BLaER1 (cell line): ENCODE measurements at regions not wholly inside any gene's neighbourhood (a gene's known extent, or its start where the extent isn't known, plus 50 kb on each side); places are given as distances from the start of the nearest gene placed in this dataset.
"Not testable (repeated sequence)": the region's sequence is repeated elsewhere in the genome, so short reads cannot be mapped to it uniquely, and the experiment has no call there.

Source experiments
- H3K27ac ChIP-seq: shearing (Covaris generic); formaldehyde crosslinking; 2 replicates; pipeline ENCODE4 v1.8.1; 2022
- H3K27me3 ChIP-seq: shearing (Covaris generic); formaldehyde crosslinking; 2 replicates; pipeline ENCODE4 v1.8.1; 2022
- H3K36me3 ChIP-seq: shearing (Covaris generic); formaldehyde crosslinking; 2 replicates; pipeline ENCODE4 v1.8.1; 2022
- H3K4me1 ChIP-seq: shearing (Covaris generic); formaldehyde crosslinking; 2 replicates; pipeline ENCODE4 v1.8.1; 2022
- H3K4me2 ChIP-seq: shearing (Covaris generic); formaldehyde crosslinking; 2 replicates; pipeline ENCODE4 v1.8.1; 2022
- H3K4me3 ChIP-seq: shearing (Covaris generic); formaldehyde crosslinking; 2 replicates; pipeline ENCODE4 v1.8.1; 2022
- H3K9ac ChIP-seq: shearing (Covaris generic); formaldehyde crosslinking; 2 replicates; pipeline ENCODE4 v1.8.1; 2022
- H3K9me3 ChIP-seq: shearing (Covaris generic); formaldehyde crosslinking; 2 replicates; pipeline ENCODE4 v1.8.1; 2022
- H4K20me1 ChIP-seq: shearing (Covaris generic); formaldehyde crosslinking; 2 replicates; pipeline ENCODE4 v1.8.1; 2022
- Cebpa-rat ChIP-seq: shearing (Covaris generic); IDR thresholded peaks from 2 replicates; pipeline ENCODE4 v1.8.1; 2022

DNA sequence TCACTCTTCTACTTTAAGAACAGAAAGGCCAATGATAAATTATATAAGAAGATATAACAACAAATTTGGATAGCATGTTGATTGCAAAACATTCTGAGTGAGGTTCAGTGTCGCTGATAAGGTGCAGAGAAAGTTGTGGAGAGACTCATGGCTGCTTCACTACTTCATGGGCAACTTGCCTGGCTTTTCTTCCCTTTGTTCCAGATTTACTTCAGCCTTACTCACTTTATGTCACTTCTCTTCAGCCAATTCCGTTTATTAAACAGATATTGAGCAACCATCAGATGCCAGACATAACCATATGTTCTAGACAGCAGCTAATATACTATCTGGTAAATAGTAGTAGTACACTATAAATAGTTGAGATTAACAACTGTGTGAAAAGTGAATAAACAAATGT lies 150.0 kb upstream of the CHL1 start:
- Histone ChIP-seq H3K27me3 (no peaks in the 10 kb centered on the region), H3K36me3 (no peaks in the 10 kb centered on the region), H3K4me3 (no peak overlapping the region), H3K27ac (no peak overlapping the region), H3K9me3 (peaks cover 4% of the 10 kb centered on the region), H3K4me1 (no peaks in the 10 kb centered on the region), H3K4me2 (no peak overlapping the region), H4K20me1 (no peaks in the 10 kb centered on the region), H3K9ac (no peak overlapping the region)
- no peak for TF ChIP-seq Cebpa-rat

DNA sequence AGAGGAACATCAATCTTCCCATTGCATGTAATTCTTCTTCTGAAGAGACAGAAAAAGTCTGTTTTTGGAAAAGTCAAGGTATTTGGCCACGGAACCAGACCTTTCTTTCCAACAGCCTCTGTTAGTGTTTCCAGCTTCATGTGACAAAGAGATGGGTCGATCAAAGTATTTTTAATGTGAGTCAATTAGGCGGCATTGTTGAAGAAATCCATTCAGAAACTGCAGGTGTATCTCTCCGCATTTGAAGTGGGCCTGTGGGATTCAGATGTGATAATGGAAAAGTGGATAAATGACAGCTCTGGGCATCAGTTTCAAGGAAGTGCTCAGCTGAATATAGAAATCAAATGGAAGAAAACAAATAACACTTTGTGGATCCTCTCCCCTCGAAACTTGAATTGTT lies 143.1 kb upstream of the CHL1 start:
- H4K20me1 ChIP-seq, H3K9ac ChIP-seq, H3K27ac ChIP-seq, H3K36me3 ChIP-seq, H3K9me3 ChIP-seq, H3K4me2 ChIP-seq, H3K27me3 ChIP-seq, H3K4me1 ChIP-seq, H3K4me3 ChIP-seq: not testable (repeated sequence)

DNA sequence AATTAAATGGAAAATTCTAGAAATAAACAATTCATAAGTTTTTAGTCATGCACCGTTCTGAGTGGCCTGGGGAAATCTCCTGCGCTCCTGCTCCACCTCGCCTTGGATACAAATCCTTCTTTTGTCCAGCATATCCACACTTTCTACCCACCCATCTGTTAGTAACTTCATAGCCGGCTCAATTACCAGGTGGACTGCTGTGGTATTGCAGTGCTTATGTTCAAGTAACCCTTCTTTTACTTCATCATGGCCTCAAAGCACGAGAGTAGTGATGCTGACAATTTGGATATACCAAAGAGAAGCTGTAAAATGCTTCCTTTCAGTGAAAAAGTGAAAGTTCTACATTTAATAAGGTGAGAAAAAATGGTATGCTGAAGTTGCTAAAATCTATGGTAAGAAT lies 142.3 kb upstream of the CHL1 start:
- Histone ChIP-seq H3K4me3 (no peak overlapping the region), H3K36me3 (no peaks in the 10 kb centered on the region), H4K20me1 (no peaks in the 10 kb centered on the region), H3K4me1 (no peaks in the 10 kb centered on the region), H3K27me3 (no peaks in the 10 kb centered on the region), H3K9me3 (peaks cover 6% of the 10 kb centered on the region), H3K27ac (no peak overlapping the region), H3K9ac (no peak overlapping the region), H3K4me2 (no peak overlapping the region)
- no peak for TF ChIP-seq Cebpa-rat

DNA sequence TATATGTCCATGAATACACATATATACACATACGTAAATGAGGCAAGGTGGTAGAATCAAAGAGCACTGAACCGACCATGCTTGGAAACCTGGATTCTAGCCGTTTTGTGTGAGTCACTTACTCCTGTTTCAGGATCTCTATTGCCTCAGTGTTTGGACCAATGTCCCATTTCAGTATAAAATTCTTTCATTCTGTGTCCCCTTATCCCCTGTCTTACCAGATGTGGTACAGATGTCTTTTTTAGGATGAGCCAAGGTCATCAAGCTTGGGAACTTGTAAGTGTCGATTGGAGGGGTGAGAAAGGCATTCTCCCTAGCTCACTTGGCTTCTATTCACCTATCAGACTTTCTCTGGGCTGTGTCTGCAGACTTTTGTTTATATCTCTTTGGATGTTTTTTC lies 139.9 kb upstream of the CHL1 start:
- Histone ChIP-seq H3K27ac (no peak overlapping the region), H3K4me3 (no peak overlapping the region), H3K4me1 (no peaks in the 10 kb centered on the region), H3K27me3 (no peaks in the 10 kb centered on the region), H3K36me3 (no peaks in the 10 kb centered on the region), H3K4me2 (no peak overlapping the region), H3K9ac (no peak overlapping the region), H4K20me1 (no peaks in the 10 kb centered on the region), H3K9me3 (peaks cover under 1% of the 10 kb centered on the region)
- TF ChIP-seq Cebpa-rat = no peak

DNA sequence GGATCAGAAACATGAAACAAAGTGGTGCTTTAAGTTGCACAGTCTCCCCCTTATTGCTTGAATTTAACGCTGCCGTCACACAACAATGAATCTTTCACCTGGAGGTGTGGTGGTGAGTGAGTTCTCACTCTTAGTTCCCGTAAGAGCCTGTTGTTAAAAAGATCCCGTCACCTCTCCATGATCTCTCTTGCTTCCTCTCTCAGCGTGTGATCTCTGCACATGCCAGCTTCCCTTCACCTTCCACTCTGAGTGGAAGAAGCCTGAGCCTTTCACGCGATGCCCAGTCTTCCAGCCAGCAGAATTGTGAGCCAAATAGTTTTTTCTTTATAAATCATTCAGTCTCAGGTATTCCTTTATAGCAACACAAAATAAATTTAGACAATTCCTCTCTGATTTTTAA lies 136.7 kb upstream of the CHL1 start:
- Histone ChIP-seq H4K20me1 (no peaks in the 10 kb centered on the region), H3K36me3 (no peaks in the 10 kb centered on the region), H3K27ac (no peak overlapping the region), H3K27me3 (no peaks in the 10 kb centered on the region), H3K9ac (no peak overlapping the region), H3K4me2 (no peak overlapping the region), H3K4me3 (no peak overlapping the region), H3K9me3 (no peaks in the 10 kb centered on the region), H3K4me1 (no peaks in the 10 kb centered on the region)
- TF ChIP-seq Cebpa-rat = no peak

DNA sequence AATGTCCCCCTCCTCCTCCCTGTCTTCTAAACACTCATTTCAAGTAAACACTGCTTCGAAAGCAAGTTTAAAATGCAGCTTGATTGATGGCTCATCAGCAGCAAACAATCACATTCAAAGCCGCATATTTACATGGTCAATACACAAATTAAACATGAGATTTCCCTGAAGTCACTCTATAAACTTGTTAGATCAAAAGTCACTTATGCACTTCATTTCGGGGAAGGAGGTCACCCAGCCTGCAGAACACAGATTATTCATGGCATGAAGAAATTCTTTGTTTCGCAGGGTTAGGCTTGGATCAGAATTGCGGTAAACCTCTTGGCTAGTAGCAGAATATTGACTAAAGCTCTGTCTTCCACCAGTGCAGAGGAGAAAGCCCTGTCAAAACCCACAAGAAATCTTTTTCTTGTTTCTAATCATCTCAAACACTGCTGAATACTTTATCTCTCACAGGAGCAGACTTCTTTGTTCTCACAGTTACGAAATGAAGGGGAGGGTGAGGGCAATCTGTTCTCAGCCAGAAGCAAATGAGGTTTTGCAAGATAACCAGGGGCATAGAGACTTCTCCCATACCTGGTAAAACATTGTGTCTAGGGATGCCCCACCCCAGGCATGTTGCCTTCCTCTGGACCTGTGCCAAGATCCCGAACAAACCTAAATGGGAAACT lies 133.3 kb upstream of the CHL1 start:
- no peaks in the 10 kb centered on the region for H3K4me1 ChIP-seq
- H3K9ac ChIP-seq = no peak overlapping the region
- H3K36me3 ChIP-seq = no peaks in the 10 kb centered on the region

DNA sequence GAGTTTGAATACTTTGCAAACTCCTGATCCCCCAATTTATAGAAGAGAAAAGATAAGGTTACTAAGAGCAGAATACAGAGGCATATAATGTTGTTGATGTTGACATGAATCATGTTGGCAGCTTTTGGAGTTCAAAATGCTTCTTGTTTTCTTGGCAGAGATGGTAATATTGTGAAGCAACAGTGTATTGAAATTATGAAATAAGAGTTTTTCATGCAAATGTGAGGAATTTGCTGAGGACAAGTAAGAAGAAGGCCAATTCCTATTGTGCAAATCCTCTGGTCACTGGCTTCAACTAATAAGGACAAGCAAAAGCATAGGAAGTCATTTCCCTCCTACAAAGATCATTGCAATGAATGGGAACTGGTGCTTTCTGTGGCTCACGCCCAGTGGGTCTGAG lies 126.9 kb upstream of the CHL1 start:
- H3K4me1 ChIP-seq = no peaks in the 10 kb centered on the region
- H3K36me3 ChIP-seq = no peaks in the 10 kb centered on the region
- no peak overlapping the region for H3K27ac ChIP-seq
- H3K4me2 ChIP-seq = no peak overlapping the region
- H3K9ac ChIP-seq = no peak overlapping the region
- H4K20me1 ChIP-seq = no peaks in the 10 kb centered on the region
- no peaks in the 10 kb centered on the region for H3K9me3 ChIP-seq
- no peak overlapping the region for H3K4me3 ChIP-seq
- no peak for TF ChIP-seq Cebpa-rat
- no peaks in the 10 kb centered on the region for H3K27me3 ChIP-seq

More for the DNA sequence above, 133.3 kb upstream of the CHL1 start:
- Histone ChIP-seq H3K9me3 (no peaks in the 10 kb centered on the region), H3K4me2 (no peak overlapping the region), H4K20me1 (no peaks in the 10 kb centered on the region), H3K27ac (no peak overlapping the region), H3K27me3 (no peaks in the 10 kb centered on the region), H3K4me3 (no peak overlapping the region)
- no peak for TF ChIP-seq Cebpa-rat

DNA sequence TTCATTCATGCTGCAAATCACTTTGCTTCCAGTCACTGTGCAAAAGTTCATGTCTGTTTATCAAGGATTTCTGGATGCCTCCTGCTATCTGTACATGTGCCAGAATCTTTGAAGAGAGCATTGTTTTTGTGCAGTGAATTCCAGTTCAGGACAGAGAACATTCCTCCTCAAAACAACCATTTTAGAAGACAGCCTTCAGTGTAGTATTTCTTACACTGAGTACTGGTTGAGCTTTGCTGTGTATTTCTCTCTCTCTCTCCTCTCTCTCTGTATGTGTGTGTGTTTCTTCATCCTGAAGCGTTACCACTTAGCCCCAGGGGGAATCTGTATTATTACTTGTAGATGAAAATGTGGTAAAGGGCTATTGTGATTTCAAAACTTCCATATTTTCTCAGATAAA lies 123.8 kb upstream of the CHL1 start:
- Histone ChIP-seq H3K27me3 (no peaks in the 10 kb centered on the region), H3K27ac (no peak overlapping the region), H3K9me3 (no peaks in the 10 kb centered on the region), H3K4me2 (no peak overlapping the region), H3K4me3 (no peak overlapping the region), H3K9ac (no peak overlapping the region), H3K4me1 (no peaks in the 10 kb centered on the region), H3K36me3 (no peaks in the 10 kb centered on the region), H4K20me1 (no peaks in the 10 kb centered on the region)
- TF ChIP-seq Cebpa-rat = no peak

DNA sequence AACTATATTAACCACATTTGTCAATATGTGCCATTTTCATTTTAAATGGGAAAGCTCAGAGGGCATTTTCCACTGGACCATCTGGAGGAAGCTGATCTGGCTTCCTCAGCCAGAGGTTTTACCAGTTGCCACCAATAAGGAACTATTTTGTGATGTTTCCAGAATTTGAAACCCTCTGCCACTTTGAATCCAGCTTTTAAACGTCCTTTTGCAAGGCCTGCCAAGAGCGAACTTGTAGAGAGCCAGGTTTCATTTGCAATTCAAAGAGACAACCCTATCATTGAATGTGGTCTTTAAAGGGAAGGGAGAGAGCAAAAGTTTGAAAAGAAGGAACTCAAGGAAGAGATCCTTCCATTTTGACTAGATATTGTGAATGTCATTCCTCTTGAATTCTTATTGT lies 123.3 kb upstream of the CHL1 start:
- TF ChIP-seq Cebpa-rat = no peak
- Histone ChIP-seq H3K4me1 (no peaks in the 10 kb centered on the region), H3K27ac (no peak overlapping the region), H3K36me3 (no peaks in the 10 kb centered on the region), H3K4me2 (no peak overlapping the region), H3K27me3 (no peaks in the 10 kb centered on the region), H3K9me3 (no peaks in the 10 kb centered on the region), H4K20me1 (no peaks in the 10 kb centered on the region), H3K9ac (no peak overlapping the region), H3K4me3 (no peak overlapping the region)

DNA sequence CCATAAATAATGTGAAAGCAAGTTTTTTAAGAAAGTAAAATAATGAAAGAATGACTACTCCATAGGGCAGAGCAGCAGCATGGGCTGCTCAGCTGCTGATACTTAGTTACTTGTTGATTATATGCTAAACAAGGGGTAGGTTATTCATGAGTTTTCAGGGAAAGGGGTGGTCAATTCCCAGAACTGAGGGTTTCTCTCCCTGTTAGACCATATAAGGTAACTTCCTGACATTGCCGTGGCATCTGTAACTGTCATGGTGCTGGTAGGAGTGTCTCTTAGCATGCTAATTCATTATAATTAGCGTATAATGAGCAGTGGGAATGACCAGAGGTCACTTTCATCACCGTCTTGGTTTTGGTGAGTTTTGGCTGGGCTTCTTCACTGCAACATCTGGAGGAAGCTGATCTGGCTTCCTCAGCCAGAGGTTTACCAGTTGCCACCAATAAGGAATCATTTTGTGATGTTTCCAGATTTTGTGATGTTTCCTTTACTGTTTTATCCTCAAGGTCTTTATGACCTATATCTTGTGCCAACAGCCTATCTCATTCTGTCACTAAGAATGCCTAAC lies 121.8 kb upstream of the CHL1 start:
- Histone ChIP-seq H3K4me2 (no peak overlapping the region), H3K9ac (no peak overlapping the region), H3K36me3 (no peaks in the 10 kb centered on the region), H4K20me1 (no peaks in the 10 kb centered on the region), H3K27me3 (no peaks in the 10 kb centered on the region), H3K27ac (no peak overlapping the region), H3K4me1 (no peaks in the 10 kb centered on the region), H3K9me3 (no peaks in the 10 kb centered on the region), H3K4me3 (no peak overlapping the region)
- TF ChIP-seq Cebpa-rat = no peak

DNA sequence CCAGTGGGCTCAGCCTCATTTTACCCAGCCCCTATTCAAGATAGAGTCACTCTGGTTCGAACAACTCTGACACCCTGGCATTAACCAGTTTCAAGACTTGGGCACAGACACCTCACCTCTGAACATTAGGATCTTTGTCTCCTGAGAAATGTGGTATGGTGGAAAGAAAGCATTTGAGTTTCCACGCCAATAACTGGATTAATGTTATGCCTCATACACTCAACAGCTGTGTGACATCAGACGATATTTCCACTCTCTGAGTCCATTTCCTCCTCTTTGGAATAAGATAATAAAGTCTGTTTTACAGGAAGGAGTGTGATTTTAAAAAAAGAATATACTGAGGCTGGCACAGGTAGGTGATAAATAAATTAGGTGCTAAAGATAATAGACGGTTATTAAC lies 121.3 kb upstream of the CHL1 start:
- Histone ChIP-seq H3K36me3 (no peaks in the 10 kb centered on the region), H3K4me2 (no peak overlapping the region), H3K4me3 (no peak overlapping the region), H4K20me1 (no peaks in the 10 kb centered on the region), H3K27me3 (no peaks in the 10 kb centered on the region), H3K9me3 (no peaks in the 10 kb centered on the region), H3K27ac (no peak overlapping the region), H3K9ac (no peak overlapping the region), H3K4me1 (no peaks in the 10 kb centered on the region)
- TF ChIP-seq Cebpa-rat = no peak
